ENCODE measurements at regions not wholly inside any gene's neighbourhood (a gene's known extent, or its start where the extent isn't known, plus 50 kb on each side); places are given as distances from the start of the nearest gene placed in this dataset.

GRCh38 chr6:115842338-115842737 lies 218.4 kb downstream of the FRK start:
- Histone ChIP-seq H3K9ac (ENCODE audit: insufficient read depth, low read length, poor library complexity, severe bottlenecking) (no peak overlapping the region), H3K36me3 (replicated peaks in 1 of 2; ENCODE audit: control insufficient read depth in 1 of 2, insufficient read depth in 2 of 2, low read length in 2 of 2) (no peaks in the 10 kb centered on the region), H3K27ac (ENCODE audit: low read depth in 1 of 2, low read length in 2 of 2) (no peak overlapping the region), H3K4me3 (replicated peaks in 1 of 3; ENCODE audit: low read depth in 2 of 3, low read length in 3 of 3) (no peak overlapping the region), H3K27me3 (ENCODE audit: control insufficient read depth in 2 of 2, insufficient read depth in 2 of 2, low read length in 2 of 2) (no peaks in the 10 kb centered on the region), H3K4me1 (ENCODE audit: control insufficient read depth in 1 of 2, insufficient read depth in 2 of 2, low read length in 2 of 2) (no peaks in the 10 kb centered on the region), H3K4me2 (replicated peaks; ENCODE audit: extremely low read depth, low read length, poor library complexity, severe bottlenecking) (no peak overlapping the region), H2AFZ (ENCODE audit: insufficient read depth, low read depth, low read length, poor library complexity, severe bottlenecking) (no peak overlapping the region), H4K20me1 (ENCODE audit: insufficient read depth, low read length) (no peaks in the 10 kb centered on the region), H3K9me3 (replicated peaks in 1 of 2; ENCODE audit: control insufficient read depth in 1 of 2, insufficient read depth in 1 of 2, low read length in 2 of 2) (no peaks in the 10 kb centered on the region), H3K79me2 (ENCODE audit: insufficient read depth, low read length) (no peaks in the 10 kb centered on the region)
- no peaks in the 10 kb centered on the region for H3K36me3 Mint-ChIP-seq
- intact Hi-C loops (cut with micrococcal nuclease), result no loop called here
- H3K4me3 Mint-ChIP-seq, result no peak overlapping the region
- H3K4me1 Mint-ChIP-seq, result no peaks in the 10 kb centered on the region
- H3K9me3 Mint-ChIP-seq, result peaks cover 0 to 5% (median 3%) of the 10 kb centered on the region in 7 donors
- WGBS (ENCODE audit: insufficient coverage), result no CpG with 5 or more reads among the region's 3 CpGs
- no peaks in the 10 kb centered on the region for H3K27me3 Mint-ChIP-seq (ENCODE audit: low read depth in 3 of 3)
- no peak for DNase-seq
- H3K27ac Mint-ChIP-seq, result no peak overlapping the region
- no peak for TF ChIP-seq CTCF (IDR thresholded peaks at IDR 0.05)

GRCh38 chr6:115839583-115840181 lies 221.0 kb downstream of the FRK start:
- no peaks in the 10 kb centered on the region for H3K4me1 Mint-ChIP-seq
- no peaks in the 10 kb centered on the region for H3K4me1 ChIP-seq (ENCODE audit: control insufficient read depth in 1 of 2, insufficient read depth in 2 of 2, low read length in 2 of 2)
- H3K79me2 ChIP-seq (ENCODE audit: insufficient read depth, low read length), result no peaks in the 10 kb centered on the region
- no peak overlapping the region for H3K9ac ChIP-seq (ENCODE audit: insufficient read depth, low read length, poor library complexity, severe bottlenecking)
- no peak overlapping the region for H3K27ac ChIP-seq (ENCODE audit: low read depth in 1 of 2, low read length in 2 of 2)
- H3K4me2 ChIP-seq (replicated peaks; ENCODE audit: extremely low read depth, low read length, poor library complexity, severe bottlenecking), result no peak overlapping the region
- no peak overlapping the region for H3K27ac Mint-ChIP-seq
- H3K9me3 ChIP-seq (replicated peaks in 1 of 2; ENCODE audit: control insufficient read depth in 1 of 2, insufficient read depth in 1 of 2, low read length in 2 of 2), result no peaks in the 10 kb centered on the region
- no peaks in the 10 kb centered on the region for H3K36me3 Mint-ChIP-seq
- H4K20me1 ChIP-seq (ENCODE audit: insufficient read depth, low read length), result no peaks in the 10 kb centered on the region
- H3K36me3 ChIP-seq (replicated peaks in 1 of 2; ENCODE audit: control insufficient read depth in 1 of 2, insufficient read depth in 2 of 2, low read length in 2 of 2), result no peaks in the 10 kb centered on the region
- DNase-seq, result no peak
- no peaks in the 10 kb centered on the region for H3K27me3 Mint-ChIP-seq (ENCODE audit: low read depth in 3 of 3)
- no peaks in the 10 kb centered on the region for H3K27me3 ChIP-seq (ENCODE audit: control insufficient read depth in 2 of 2, insufficient read depth in 2 of 2, low read length in 2 of 2)
- no peak overlapping the region for H3K4me3 Mint-ChIP-seq
- no peak for TF ChIP-seq CTCF (IDR thresholded peaks at IDR 0.05)
- intact Hi-C loops (cut with micrococcal nuclease), result no loop called here
- no peak overlapping the region for H2AFZ ChIP-seq (ENCODE audit: insufficient read depth, low read depth, low read length, poor library complexity, severe bottlenecking)
- no peak overlapping the region for H3K4me3 ChIP-seq (replicated peaks in 1 of 3; ENCODE audit: low read depth in 2 of 3, low read length in 3 of 3)
- 93% methylated on average over 7 of the region's 7 CpGs for WGBS (ENCODE audit: insufficient coverage)
- H3K9me3 Mint-ChIP-seq, result peaks cover 0 to 8% (median 2%) of the 10 kb centered on the region in 7 donors
